Putamen (tissue), 1 donor: ENCODE measurements at regions not wholly inside any gene's neighbourhood (a gene's known extent, or its start where the extent isn't known, plus 50 kb on each side); places are given as distances from the start of the nearest gene placed in this dataset.
"Not testable (repeated sequence)": the region's sequence is repeated elsewhere in the genome, so short reads cannot be mapped to it uniquely, and the experiment has no call there.

ENCODE experiments used
- DNase-seq: peaks from one replicate; pipeline ENCODE4 v3.0.0-alpha.2; 2016; ENCODE audit warnings: low spot score

GRCh38 chr13:38147050-38147449, 202.6 kb upstream of the UFM1 start:
- no peak for DNase-seq

DNA sequence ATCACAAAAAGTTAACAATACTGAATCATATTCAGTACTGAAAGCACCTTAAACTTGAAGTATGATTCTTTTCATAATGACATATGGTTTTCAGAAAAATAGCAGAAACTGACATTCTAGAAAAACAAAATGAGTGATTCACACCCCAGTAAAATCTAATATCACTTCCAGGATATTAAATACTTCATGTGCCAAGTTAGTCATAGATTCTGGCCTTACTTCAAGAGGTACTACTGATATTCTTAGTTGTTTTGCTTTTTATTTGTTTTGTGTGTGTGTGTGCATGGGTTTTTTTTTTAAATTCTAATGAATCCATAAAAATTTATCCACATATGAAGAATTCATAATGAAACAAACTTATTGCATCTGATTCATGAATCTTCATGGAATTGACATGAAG, 207.9 kb upstream of the UFM1 start:
- no peak for DNase-seq

- no peak for DNase-seq
Measured at GRCh38 chr13:38135592-38135991, 214.1 kb upstream of the UFM1 start.

DNA sequence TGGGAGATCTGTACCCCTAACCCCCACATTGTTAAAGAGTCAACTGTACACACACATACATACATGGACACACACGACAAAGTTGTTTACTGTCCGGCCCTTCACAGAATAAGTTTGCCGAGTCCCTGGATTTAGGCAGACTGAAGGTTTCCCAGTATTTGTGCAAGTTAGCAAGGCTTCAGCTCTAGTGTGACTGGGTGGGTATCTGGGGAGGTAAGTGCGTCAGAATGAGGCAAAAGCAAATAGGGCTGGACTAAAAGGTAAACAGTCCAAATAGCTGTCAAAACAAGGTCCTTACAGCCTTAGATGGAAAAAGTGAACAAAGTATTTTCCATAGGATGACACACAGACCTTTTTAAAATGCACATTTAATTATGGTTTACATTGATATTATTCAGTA, 228.4 kb upstream of the UFM1 start:
- no peak for DNase-seq

GRCh38 chr13:38103851-38104250, 234.3 kb upstream of the TRPC4 start:
- no peak for DNase-seq

- no peak for DNase-seq
Measured at GRCh38 chr13:38099751-38100150, 230.2 kb upstream of the TRPC4 start.

- DNase-seq = no peak
Measured at GRCh38 chr13:38093425-38093824, 223.9 kb upstream of the TRPC4 start.

DNA sequence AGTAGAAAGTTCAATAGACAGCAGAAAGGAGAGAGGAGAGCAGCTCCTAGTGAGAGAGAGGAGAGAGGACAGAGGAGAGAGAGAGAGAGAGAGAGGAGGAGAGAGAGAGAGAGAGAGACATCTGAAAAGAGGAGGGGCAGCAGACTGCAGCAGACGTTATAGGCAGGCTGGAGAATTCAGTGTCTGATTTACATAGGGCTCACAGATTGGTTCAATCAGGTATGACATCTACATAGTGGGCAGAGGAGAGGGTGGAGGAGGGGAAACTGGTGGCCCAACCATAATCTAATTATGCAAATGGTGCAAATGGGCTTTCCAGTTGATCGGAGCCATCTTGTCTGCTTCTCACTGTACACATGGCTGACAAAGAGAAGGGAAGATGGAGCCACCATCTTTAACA, 221.3 kb upstream of the TRPC4 start:
- no peak for DNase-seq

- DNase-seq = no peak
Measured at GRCh38 chr13:38086721-38087120, 217.1 kb upstream of the TRPC4 start.

- DNase-seq = no peak
Measured at GRCh38 chr13:38086013-38086412, 216.4 kb upstream of the TRPC4 start.

DNA sequence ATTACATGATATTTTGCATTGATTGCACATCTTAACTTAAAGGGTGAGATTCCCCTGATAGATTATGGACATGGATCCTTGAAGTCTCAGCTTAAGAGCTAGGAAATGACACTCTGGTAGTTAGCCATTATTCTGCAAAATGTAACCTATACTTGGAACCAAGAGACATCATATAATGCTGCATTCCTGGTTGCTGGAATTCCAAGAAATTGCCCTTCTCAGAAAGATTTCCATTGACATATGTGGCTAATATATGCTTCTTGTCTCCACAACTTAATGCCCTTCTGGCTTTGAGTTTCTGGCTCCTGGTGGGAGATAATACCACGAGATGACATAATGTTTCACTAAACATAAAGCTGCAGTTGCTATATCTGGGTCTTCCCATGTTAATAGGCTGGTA, 204.4 kb upstream of the TRPC4 start:
- no peak for DNase-seq

GRCh38 chr13:38072696-38073095, 203.1 kb upstream of the TRPC4 start:
- no peak for DNase-seq

DNA sequence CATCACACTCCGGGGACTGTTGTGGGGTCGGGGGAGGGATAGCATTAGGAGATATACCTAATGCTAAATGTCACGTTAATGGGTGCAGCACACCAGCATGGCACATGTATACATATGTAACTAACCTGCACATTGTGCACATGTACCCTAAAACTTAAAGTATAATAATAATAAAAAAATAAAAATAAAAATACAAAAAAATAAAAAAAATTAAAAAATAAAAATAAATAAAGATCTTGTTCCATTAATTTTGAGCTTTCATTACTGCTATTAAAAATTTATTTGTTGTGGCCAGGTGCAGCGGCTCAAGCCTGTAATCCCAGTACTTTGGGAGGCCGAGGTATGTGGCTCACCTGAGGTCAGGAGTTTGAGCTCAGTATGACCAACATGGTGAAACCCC, 201.8 kb upstream of the TRPC4 start:
- DNase-seq = not testable (repeated sequence)

GRCh38 chr13:38053896-38054295, 184.3 kb upstream of the TRPC4 start:
- DNase-seq = no peak

DNA sequence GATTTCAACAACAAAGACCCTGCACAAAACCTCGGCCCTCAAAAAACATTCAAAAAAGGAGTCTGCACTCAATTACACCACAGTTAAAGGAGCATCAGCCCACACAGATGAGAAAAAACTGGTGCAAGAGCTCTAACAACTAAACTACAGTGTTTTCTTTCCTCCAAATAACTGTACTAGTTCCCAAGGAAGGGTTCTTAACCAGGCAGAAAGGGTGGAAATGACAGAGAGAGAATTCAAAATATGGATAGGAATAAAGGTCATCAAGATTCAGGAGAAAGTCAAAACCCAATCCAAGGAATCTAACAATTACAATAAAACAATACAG, 176.4 kb upstream of the TRPC4 start:
- DNase-seq = no peak

GRCh38 chr13:38045278-38046048, 175.9 kb upstream of the TRPC4 start:
- DNase-seq = no peak

DNA sequence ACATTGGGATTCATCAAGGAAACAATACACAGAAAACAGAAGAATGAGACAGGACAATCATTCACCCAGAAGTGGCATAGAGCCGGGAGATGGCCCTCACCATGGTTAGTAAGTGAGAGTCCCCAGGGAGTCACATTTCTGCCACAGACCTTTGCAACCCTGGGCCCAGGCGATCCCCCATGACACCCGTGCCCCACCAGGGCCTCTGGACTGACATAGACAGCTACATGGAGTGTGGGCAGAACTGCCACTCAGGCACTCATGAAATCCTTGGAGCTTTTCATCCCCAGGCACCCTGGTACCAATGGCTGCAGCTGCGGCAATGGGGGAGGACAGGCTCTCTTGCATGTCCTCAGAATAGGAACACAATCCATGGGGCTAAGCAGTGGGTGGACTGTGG, 174.5 kb upstream of the TRPC4 start:
- DNase-seq = no peak

GRCh38 chr13:38042771-38043170, 173.2 kb upstream of the TRPC4 start:
- no peak for DNase-seq

DNA sequence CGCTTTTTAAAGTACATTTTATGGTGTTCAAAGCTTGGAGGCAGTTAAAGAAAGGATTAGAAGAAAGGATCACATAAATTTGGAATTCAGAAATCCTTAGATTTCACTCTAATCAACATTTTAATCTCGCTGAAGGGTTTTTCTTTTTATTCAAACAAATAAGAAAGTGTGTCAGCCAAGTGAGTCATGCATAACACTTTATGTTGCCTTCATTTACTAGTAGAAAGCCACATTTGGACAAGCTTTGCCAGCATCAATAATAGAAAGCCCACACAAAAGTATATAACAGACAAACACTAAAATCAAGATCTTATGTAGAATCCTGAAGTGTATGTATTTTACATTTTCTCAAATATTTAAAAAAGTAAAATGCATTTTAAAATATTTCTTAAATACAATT, 154.9 kb upstream of the TRPC4 start:
- no peak for DNase-seq

GRCh38 chr13:38017320-38017719, 147.7 kb upstream of the TRPC4 start:
- DNase-seq = no peak

DNA sequence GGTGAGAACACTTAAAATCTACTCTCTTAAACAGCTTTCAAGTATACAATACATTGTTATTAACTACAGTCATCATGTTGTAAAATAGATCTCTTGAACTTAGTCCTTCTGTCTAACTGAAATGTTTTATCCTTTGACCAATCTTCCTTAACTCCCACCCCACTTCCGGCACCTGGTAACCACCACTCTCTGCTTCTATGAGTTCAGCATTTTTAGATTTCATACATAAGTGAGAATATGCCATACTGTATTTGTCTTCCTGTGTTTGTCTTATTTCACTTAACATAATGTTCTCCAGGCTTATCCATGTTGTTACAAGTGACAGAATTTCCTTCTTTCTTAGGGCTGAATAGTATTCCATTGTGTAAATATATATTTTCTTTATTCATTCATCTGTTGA, 144.1 kb upstream of the TRPC4 start:
- DNase-seq = no peak

DNA sequence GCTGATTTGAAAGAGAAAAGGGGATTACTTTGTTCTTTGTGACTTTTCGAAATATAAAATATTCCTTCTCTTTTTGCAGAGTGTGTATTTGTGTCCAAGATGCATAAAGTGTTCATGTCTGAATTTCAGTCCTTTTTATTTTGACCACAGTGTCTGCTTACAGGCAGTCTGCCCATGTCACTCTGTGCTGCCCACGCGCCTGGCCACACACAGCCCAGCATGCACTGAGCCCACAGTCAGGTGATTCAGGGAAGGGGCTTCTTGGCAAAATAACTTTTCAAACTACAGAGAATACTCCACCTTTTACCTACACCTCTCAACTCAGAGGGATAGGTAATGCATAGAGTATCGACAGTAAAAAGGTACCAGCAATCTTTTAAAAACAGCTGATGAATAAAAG, 142.5 kb upstream of the TRPC4 start:
- DNase-seq = no peak

GRCh38 chr13:38008636-38009035, 139.1 kb upstream of the TRPC4 start:
- DNase-seq = no peak

DNA sequence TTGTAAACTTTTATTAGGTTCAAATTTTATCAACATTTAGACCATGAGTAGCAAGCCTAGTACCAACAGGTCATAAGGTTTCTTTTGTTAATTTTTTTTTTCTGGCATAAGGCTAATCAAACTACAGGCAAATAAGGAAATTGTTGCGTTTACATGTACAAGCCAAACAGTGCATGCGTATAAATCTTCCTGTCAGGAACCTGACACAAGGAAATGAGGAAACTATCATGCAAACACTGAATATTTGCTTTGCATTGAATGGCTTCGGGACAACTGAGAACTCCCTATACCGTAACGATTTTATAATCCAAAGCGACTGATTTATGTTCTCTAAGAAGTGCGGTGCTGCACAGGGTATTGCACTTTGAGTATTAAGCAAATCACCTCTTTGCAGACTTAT, 133.0 kb upstream of the TRPC4 start:
- no peak for DNase-seq

DNA sequence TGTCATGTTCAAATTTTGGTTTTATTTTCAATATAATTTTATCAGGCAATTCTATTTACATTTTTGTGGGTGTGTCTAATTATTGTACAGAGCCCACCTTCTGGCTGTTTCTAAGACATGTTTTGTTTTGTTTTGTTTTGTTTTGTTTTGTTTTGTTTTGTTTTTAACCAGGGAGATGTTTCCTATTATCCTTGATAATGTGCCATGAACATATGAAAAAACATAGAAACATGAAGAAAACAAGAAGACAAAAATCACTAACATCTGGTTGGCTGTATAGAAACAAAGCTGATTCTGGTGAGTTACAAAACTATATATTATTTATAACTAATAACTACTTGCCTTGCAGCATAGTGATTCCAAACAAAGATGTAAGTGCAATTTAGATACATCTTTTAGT, 128.1 kb upstream of the TRPC4 start:
- DNase-seq = no peak
